Esophagus muscularis mucosa (tissue), 4 donors: ENCODE measurements at regions not wholly inside any gene's neighbourhood (a gene's known extent, or its start where the extent isn't known, plus 50 kb on each side); places are given as distances from the start of the nearest gene placed in this dataset.

Experiments used
- CTCF ChIP-seq, 3 experiments: fragments of 200-600 bp in 2 of 3; fragments of 450-650 bp in 1 of 3; sonication (generic) in 2 of 3; IDR thresholded peaks; one replicate each; pipeline ENCODE4 v1.5.1; 2017 to 2019; ENCODE audit warnings: antibody characterized with exemption in 3 of 3, mild to moderate bottlenecking in 2 of 3, moderate library complexity in 1 of 3
- EP300 ChIP-seq: sonication (generic); formaldehyde crosslinking; IDR thresholded peaks from one replicate; pipeline ENCODE4 v1.6.1; 2017; ENCODE audit warnings: antibody characterized with exemption
- POLR2A ChIP-seq: fragments of 450-650 bp; IDR thresholded peaks from one replicate; pipeline ENCODE4 v1.6.1; 2017; ENCODE audit warnings: antibody characterized with exemption, moderate library complexity, mild to moderate bottlenecking, low read depth

- TF ChIP-seq CTCF (IDR thresholded peaks at IDR 0.05) (no peak), EP300 (no peak), POLR2A (no peak)
Measured at GRCh38 chr14:66046035-66046434, 440.1 kb upstream of the CCDC196 start.
